GM21737 (cell line): ENCODE measurements at regions not wholly inside any gene's neighbourhood (a gene's known extent, or its start where the extent isn't known, plus 50 kb on each side); places are given as distances from the start of the nearest gene placed in this dataset.

ENCODE experiments used
- ATAC-seq: cut with Tn5 transposase; IDR thresholded peaks from one replicate; pipeline ENCODE4 v1.9.1; 2021; ENCODE audit warnings: mild to moderate bottlenecking, moderate library complexity; ENCODE audit not compliant: unreplicated experiment

DNA sequence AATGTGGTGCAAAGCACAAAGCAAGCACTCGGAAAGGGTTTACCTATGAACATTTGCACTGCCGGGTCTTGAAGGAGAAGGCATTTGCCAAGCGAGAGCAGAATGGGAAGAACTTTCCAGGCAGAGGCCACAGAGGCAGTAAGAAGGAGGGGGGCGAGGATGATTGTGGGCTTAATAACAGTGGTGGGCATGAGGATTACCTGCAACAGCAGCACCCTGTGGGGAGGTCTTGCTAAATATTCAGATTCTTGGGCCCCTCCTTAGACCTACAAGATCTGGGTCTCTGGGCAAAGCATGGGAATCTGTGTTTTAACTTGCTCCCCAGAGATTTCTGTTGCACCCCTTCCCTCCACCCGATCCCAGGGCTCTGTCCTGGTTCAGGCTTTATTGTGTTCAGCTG, 75.1 kb upstream of the ZBED5 start:
- ATAC-seq = no peak

DNA sequence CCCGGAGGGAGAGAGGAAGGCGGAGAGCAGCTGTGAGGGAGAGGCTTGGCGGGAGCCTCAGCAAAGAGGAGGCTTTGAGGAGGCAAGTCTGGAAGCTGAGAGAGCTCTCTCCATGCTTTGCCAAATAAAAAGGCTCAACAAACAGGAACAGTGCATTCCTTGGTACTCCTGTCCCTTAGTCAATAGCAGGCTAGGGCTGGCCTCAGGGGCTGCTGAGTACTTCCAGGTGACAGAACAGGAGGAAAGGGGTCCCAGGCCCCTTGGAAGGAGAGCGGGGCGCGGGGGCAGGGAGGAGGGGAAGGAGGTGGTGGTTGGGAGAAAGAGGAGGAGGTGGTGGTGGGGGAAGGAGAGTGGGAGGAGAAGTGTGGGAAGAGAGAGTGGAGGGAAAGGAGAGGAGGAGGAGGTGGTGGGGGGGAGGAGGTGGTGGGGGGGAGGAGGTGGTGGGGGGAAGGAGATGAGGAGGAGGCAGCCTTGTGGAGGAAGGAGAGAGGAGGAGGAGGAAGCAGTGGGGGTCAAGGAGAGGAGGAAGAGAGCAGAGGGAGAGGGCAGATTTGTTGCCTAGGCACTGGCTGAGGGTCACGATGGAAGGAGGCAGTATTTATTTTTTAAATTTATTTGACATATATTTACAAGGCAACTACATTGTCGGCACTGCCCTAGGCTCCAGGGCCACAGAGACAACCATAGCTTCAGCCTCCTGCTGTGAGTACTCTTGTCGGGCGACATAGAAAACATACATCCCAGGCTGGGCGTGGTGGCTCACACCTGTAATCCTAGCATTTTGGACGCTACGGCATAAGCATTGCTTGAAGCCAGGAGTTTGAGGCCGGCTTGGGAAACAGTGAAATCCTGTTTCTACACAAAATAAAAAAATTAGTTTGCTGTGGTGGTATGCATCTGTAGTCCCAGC, 74.2 kb upstream of the ZBED5 start:
- no peak for ATAC-seq

DNA sequence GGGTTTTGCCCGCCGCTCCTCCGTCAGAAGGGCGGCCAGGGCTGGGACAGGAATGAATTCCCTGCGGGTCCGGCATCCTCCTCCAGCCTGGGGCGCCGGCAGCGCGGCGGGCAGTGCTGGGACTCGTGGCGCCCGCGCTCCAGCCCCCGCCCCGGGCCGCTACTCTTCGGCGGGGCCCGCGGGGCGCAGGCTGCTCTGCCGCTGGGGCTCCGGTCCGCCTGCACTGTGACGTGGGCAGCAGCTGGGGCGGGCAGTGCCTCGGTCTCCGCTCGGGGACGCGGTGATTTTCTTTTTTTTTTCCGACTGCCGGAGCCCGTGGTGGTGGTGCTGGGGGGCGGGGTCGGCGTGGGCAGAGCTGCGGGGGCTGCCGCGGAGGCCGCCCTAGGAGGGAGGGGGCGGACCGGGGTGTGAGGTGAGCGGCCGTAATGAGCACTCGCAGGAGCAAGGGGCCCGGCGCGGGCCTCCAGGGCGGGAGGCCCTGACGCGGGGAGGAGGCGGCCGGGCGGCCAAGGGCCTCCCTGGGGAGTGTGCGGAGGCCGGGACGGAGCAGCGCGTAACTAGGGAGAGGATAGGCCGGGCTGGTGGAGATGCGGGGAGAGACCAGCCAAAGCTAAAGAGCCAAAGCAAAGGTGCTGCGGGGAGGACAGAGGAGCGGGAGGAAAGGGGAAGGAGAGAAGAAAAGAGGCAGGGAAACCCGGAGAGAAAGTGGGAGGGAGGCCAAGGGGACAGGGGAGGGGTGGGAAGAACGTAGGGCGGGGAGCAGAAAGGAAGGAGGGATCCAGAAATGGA, 73.3 kb upstream of the ZBED5 start:
- no peak for ATAC-seq

DNA sequence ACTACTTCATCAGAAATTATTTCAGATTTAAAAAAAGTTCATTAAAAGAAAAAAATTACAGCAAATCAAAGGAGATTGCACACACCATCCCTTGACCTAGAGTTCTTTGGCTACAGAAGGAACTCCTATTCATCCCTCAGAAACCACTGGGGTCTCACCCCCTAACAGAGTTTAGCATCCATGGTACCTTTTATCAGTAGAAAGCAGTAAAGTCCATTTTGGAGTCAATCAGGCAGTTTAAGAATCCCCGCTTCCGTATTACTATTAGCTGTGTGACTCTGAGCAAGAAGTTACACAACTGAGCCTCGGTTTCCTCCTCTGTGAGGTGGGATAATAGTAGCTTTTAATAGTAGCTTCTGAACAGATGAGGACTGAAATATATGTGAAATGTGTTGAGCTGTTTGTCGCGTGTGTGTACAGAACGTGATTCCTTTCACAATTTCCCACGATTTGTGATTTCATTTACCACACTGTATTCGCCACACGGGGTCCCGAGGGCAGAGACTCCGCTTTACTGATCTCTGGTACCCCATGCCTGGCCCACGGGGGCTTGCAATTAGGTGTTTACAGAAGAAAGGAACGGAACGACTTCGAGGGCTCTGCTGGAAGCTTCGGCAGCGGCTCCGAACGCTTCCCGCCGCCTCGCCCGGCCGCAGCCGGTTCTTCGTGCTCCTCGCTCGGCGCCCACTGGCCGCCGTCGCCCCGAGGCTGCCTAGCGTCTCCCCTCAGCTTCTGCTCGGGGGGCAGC, 72.5 kb upstream of the ZBED5 start:
- ATAC-seq = no peak

DNA sequence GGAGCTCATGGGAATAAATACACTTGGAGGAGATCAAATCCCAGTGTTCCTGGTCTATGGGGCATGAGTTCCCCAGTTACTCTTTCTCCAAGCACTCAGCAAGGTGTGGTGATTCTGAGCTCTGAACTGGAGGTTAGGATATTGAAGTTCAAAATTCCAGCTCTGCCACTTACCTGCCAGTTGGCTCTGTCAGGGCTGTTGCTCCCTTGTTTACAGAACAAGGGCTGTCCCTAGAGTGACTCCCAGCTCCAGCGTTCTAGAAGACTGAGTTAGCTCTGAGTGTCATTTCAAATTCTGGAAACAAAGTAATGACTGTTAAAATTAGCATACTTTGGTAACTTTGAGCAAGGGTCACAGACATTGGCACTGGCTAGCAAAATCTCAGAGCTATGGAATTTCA, 69.7 kb upstream of the ZBED5 start:
- no peak for ATAC-seq

DNA sequence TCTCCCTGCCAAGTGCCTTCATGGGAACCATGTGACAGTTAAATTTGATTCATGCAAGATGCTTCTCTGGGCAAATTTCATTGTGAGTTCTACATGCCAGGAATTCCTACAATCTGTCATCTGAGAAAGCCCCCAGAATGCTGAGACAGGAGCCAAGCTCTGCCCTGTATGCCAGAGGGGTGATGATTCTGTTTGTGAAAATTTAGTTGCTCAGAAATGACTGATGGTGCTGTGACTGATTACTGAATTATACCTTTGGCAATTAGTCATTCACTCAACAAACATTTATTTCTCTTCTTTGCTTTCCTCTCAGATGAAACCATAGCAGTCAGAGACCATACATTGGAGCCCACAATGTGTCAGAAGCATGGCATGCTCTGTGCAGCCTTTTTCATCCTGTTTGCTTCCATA, 69.0 kb upstream of the ZBED5 start:
- ATAC-seq = no peak

DNA sequence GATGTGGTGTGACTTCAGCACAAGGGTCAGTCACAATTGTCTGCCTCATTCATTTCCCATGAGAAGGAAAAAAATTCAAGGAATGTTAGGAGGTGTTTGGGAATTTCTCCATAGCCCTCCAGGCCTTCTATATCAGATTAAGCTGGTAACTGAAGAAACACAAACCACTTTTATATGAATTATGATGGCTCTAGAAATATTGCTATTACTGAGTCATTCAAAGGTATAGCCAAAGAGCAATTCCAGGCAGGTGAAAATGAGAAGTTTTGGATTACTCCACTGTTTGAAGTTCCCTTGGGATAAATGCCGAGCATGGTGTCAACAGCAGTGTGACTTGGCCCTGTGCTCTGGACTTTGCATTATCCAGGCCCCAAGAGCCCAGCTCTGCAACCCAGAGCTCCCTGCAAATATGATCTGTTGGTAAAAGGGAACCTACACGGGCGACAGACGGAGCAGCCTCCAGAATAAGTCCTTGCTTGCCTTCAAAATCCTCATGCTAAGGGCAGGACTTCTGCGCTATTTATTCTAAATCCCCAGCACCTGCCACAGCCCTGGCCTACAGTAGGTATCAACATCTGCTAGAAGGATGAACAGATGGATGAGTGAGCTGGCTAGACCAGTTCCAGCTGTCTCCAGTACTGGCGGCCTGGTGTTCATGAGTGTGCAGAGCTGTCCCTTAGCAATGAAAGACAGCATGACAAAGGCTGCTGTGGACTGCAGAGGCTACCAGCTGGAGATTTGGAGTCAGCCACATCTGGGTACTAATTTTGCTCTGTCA, 67.5 kb upstream of the ZBED5 start:
- no peak for ATAC-seq

DNA sequence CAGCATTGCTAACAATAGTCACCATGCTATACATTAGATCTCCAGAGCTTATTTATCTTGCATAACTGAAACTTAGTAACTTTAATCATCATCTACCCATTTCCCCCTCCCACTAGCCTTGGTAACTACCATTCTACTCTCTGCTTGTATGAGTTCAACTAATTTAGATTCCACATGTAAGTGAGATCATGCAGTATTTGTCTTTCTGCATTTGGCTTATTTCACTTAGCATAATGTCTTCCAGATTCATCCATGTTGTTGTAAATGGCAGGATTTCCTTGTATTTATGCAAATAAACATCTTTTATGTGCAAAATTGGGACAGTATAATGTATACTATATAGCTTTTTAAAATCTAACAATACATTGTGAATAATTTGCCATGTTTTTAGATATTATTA, 66.0 kb upstream of the ZBED5 start:
- ATAC-seq = no peak

DNA sequence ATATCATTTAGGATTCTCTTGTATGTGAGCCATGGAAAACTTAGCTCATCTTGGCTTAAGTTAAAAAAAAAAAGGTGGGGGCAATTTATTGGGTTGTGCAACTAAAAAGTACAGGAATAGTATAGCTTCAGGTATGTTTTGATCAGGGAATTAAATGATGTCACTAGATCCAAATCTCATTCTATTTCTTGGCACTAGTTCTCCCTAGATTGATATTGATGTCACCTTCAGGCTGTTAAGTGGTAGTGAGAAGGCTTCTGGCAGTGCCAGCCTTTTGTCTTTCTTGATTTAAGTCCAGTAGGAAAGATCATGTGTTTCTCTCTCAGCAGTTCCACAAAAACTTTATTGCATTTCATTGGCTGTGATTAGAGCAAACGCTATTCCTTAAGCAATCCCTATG, 65.0 kb upstream of the ZBED5 start:
- no peak for ATAC-seq

DNA sequence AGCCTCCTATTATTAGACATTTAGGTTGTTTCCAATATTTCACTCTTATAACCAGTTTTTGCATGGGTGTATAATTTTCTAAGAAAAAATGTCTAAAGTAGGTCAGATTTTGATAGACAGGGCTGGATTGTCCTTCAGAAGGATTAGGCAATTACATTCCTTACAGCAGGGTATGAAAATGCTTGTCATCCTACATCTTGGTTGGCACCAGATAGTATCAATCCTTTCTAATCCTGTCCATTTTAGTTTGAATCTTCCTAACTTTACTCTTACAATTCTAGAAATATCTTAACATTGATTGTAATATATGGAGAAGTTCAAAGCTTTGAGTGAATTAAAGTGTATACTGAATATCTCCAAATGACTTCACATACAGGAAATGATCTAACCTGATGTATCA, 63.0 kb upstream of the ZBED5 start:
- ATAC-seq = no peak

DNA sequence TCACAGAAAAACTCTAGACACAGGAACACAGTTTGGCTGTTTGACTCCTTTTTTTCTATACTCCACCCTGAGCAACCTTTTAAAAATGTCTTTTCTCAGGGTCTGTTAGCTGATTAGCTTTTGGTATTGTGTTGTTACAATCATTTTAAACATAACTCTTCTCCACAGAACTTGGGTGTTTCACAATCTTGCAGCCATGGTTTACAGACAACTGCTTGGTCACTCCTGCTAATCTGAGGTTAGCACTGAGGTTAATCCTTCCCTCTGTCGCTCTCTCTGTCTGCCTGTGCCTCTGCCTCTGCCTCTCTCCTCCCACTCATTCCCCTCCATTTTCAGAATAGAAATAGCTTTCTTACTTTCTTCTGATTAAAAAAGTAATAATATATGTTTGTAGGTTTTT, 62.4 kb upstream of the ZBED5 start:
- ATAC-seq = no peak

DNA sequence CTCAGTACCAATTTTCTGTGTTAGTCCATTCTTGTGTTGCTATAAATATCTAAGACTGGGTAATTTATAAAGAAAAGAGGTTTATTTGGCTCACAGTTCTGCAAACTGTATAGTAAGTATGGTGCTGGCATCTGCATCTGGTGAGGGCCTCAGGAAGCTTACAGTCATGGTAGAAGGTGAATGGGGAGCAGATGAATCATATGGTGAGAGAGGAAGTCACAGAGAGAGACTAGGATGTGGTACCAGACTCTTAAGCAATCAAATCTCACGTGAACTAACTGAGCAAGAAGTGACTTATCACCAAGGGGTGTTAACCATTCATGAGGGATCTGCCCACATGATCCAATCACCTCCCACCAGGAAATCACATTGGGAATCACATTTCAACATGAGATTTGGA, 60.8 kb upstream of the ZBED5 start:
- no peak for ATAC-seq

DNA sequence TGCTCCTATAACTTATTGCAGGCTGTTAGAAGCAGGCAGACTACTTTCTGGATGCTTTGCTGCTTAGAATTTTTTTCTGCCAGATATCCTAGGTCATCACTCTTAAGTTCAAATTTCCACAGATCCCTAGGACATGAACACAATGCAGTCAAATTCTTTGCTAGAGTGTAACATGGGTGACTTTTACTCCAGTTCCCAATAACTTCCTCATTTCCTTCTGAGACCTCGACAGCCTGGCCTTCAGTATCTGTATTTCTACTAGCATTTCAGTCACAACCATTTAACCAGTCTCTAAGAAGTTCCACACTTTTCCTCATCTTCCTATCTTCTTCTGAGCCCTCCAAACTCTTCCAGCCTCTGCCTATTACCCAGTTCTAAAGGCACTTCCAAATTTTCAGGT, 60.4 kb upstream of the ZBED5 start:
- no peak for ATAC-seq

DNA sequence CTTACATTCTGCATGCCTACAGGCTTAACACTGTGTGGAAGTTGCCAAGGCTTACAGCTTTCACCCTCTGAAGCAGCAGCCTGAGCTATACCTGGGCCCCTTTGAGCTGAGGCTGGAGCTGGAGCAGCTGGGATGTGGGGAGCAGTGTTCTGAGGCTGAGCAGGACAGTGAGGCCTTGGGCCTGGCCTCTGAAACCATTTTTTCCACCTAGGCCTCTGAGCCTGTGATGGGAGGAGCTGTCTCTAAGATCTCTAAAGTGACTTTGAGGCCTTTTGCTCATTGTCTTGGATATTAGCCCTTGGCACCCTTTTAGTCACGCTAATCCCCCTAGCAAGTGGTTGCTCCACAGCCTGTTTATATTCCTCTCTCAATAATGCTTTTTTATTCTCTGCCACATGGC, 59.9 kb upstream of the ZBED5 start:
- no peak for ATAC-seq

DNA sequence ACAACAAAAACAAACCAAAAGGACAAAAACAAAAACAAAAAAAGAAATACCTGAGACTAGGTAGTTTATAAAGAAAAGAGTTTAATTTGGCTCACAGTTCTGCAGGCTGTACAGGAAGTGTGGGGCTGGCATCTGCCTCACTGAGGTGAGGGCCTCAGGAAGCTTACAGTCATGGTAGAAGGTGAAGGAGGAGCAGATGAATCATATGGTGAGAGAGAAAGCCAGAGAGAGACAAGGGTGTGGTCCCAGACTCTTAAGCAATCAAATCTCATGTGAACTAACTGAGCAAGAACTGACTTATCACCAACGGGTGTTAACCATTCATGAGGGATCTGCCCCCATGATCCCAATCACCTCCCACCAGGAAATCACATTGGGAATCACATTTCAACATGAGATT, 58.8 kb upstream of the ZBED5 start:
- ATAC-seq = no peak

DNA sequence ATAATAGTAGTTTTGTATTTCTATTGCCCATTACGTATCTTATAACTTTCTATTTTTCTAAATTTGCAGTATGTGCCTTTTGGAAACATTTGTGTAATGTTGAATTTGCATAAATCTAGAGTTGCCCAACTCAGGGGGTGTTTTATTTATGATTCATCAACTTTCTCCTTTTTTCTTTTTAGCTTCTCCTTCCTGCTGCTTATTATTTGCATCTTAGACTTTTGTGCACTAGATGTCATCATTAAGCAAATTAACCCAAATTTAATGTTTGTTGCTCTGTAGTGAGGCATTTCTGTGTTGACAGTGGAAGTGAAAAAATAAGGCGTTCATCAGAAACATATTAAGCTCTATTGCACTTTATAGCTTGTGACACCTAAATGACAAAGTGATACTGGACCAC, 56.2 kb upstream of the ZBED5 start:
- ATAC-seq = no peak

DNA sequence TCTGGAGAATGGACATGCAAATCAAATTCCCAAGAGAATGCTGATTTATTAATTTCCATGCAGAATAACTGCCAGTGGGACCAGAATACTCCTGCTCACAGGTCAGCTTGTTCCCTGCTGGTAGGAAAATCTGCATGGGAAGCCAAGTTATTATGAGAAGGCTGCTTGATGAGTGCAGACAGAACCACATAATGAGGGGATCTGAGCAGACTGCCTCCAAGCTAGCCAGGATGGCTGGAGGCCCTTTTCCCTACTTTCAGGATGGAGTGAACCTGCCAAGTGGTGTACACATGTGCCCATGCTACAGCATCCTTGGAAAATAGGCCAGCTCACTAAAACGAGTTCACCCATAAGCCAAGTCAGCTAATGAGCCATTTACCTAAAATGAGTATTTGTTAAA, 55.2 kb upstream of the ZBED5 start:
- no peak for ATAC-seq

DNA sequence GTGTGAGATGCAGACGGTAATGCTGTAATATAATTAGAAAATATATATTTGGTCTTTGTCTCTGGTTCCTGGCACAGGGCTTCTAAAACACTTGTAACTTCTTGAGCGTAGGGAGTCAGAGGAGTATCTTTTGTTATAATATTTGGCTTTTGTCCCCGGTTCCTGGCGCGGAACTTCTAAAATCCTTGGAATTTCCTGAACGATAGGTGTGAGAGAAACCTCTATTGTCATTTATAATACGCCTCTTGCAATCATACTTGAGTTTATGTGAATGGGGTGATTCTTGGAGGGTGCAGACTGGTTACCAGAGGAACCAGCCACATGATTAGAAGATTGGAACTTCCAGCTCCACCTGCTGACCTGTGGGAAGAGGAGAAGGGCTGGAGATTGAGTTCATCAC, 54.1 kb upstream of the ZBED5 start:
- ATAC-seq = no peak

DNA sequence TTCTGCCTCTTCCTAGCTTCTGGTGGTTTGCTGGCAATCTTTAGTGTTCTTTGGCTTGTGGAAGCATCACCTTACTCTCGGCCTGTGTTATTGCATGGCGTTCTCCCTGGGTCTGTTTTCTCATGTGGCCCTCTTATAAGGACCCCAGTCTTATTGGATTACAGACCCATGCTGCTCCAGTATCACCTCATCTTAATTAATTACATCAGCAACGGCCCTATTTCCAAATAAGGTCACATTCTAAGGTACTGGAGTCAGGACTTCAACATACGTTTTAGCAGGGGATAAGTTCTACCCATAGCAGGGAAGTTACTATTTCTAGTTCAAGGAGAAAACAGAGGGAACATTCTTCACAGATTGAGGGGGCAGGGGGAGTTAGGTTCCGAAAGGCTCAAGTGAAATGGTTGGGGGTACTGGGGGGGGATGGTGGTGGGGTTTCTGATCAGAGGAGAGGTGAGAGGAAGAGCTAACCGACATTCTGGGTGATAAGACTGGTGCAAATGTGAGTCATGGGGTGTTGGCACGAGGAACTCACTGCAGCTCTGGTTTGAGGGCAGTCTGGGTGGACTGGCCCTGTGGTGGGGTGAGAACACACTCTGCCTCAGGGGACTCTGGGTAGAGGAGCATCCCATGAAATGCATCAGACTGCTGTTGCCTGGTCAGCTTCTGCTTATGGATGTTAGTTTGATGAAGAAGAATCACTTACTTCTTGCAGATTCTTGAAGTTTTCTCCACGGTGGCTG, 51.5 kb upstream of the ZBED5 start:
- no peak for ATAC-seq
